Posterior vena cava (tissue), 2 donors: ENCODE measurements at regions not wholly inside any gene's neighbourhood (a gene's known extent, or its start where the extent isn't known, plus 50 kb on each side); places are given as distances from the start of the nearest gene placed in this dataset.

Experiments used
- DNase-seq: peaks from one replicate; pipeline ENCODE4 v3.0.0-alpha.2; 2020; ENCODE audit warnings: low spot score
- intact Hi-C, 2 donors: fragments of 100-400 bp; cut with DNase I; formaldehyde crosslinking; loops; one replicate each; pipeline versions ENCODE4 v1.14.1 to v1.14.2; 2022 to 2023
- donor health status: DM: yes; HTN: yes; CAD: no.
- donor health status: DM: yes; HTN: yes; CAD: no.

DNA sequence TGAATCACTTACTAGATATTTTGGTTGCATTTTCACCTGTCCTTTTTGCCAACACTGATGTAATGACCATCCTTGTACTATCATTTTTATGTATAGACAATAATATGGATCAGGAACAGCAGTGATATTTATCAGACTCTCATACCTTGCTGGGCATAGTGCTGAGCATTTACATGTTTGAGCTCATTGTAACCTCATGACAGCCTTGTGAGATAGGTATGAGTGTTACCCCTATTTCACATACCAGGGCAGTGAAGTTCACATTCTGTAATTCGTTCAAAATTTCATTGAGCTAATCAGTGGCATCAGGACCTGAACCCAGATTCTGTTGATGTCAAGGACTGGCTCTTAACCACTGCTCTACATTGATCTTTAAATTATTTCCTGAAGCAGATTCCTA lies 221.5 kb upstream of the TBL1XR1 start:
- intact Hi-C loops: no loop called here

DNA sequence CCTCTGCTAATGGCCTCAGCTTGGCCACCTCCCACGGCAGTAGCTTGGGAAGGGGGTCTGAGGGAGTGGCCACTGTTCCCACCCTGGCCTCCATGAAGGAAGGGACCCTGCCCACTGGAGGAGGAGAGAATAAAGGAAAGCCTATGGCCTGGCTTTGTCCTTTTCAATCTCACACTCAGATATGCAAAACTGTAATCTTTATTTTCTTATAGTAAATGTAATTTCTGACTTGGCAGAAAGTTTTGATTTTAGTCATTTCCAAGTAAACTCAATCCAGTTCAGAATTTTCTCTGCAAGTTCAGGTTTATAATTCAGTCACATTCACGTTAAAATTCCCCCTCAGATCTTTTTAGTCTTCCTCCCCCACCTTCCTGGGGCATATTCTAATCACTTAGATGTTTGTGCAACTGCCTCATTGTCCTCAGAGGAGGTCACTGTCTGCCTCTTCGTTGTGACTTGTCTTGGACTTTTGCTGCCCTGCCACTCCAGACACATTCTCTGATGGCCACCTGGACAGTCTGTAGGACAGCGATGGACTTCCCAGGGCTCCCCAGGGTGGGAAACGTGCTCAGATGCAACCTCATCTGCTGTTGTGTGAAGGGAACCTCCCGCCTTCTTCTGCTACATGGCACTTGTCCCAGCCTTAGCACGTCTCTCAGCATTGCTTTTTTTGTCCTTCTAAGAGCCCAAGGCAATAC lies 222.8 kb upstream of the TBL1XR1 start:
- DNase-seq: no peak
- intact Hi-C loops: no loop called here

More for the DNA sequence above, 221.5 kb upstream of the TBL1XR1 start:
- no peak for DNase-seq

DNA sequence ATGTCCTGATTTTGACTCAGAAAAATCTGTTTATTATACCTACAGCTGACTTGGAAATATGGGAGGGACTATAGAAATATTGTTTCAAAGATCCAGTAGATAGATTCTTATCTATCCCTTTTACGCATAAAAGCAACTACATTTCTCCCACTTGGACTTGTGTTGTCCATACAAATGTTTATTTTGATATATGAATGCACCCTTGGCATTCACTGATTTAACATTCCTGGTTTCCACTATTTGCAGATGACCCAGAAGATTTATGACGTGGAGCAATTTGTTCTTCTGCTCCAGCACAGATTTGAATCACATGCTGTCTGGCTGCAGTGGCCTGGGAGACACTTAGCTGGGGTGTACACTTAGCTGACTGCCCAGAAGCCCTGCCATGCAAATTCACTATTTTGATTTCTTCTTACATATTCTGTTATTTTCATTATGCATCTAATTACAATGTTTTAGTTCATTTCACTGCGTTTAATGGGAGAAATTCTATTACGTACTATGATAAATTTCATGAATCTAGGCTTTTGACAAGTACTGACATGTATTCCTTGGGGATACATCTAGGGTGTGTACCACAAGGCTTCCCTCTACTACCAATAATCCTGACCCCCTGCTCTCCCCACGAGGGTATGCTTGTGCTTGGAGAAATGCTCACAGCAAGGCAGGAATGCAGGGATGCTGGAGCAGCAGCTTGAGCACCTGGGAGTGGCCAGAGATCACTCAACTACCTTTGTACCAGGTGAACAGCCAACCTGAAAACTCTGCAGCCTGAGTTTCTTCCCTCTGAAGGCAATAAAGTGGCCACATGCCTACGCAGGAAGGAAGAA lies 223.6 kb upstream of the TBL1XR1 start:
- DNase-seq: no peak
- intact Hi-C loops: no loop called here

DNA sequence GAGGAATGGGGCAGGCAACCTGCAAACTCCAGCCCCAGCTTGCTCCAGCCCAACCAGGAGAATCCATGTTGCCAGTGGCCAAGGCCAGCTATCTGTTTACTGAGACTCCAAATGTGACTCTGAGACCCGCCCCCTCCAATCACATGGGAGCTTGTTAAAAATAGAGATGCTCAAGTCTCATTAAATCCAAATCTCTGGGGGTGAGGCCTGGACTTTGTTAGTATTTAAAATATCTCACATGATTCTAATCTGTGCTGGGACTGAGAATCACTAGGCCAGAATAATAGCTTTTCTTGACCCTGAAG lies 224.2 kb upstream of the TBL1XR1 start:
- intact Hi-C loops: no loop called here

DNA sequence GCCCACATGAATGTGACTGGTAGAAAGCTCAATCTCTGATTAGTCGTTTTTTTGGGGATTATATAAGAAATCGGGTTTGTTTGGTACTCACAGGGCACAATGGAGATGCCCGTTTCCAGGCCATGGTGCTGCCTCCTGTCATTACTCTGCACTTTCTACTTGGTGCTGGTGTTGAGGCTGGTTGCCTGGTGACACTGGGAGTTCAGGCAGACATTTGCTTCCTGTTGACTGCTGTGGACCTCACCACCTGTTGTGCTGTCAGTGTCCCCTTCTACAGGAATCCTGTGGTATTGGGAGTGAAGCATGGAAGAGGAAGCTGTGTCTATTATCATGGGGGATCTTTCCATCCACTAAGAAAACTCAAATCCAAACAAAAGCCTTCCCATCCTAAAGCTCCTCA lies 227.2 kb upstream of the TBL1XR1 start:
- DNase-seq: no peak
- intact Hi-C loops: no loop called here

More for the DNA sequence above, 224.2 kb upstream of the TBL1XR1 start:
- no peak for DNase-seq

DNA sequence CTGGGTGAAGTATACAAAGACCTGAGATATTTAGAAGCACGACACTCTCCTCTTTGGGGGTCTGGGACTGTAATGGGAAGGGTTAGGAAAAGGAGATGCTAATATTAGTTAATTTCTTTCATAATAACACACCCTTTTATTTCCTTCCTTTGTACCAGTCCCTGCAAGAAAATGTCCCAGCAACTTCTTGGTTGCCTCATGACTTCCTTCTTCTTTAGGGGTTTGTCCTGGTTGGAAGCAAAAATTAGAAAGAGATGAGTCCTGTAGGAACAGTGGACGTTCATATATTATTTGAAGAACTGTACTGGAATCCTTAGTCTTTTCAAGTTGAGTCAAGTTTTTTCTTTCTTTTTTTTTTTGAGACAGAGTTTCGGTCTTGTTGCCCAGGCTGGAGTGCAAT lies 227.8 kb upstream of the TBL1XR1 start:
- intact Hi-C loops: no loop called here
- DNase-seq: no peak

DNA sequence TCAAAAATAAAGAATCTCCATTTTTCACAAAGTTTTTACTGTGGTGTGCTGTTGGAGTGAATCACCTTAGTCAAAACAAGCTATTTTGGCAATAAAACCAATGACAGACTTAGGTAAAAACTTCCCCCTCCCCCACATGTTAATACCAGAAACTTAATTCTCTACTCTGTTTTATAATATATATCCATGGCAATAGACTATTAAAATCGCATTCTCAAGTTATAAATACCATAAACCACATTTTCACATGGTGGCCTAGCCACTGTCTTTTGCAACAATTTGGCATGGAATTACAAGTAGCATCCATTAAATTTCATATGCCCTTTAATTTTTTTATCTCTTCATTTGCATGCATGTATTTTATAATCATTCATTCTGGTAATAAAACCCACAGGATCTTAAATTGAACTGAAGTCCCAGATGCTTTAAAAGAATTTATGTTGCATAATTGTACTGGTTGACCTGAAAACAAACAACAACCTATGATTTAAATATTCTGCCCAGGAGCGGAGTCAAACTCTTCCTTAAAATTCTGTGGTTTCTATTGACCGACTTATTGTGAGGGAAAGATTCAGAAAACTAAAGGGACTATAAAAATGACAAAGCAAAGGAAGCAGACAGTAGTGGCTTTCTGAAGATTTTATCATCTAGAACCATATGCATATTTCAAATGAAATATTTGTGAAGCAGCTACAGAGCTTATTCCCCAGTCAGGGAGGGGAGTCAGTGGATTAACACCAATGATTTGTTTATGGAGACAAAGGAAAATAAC lies 229.0 kb upstream of the TBL1XR1 start:
- intact Hi-C loops: no loop called here
- DNase-seq: no peak

DNA sequence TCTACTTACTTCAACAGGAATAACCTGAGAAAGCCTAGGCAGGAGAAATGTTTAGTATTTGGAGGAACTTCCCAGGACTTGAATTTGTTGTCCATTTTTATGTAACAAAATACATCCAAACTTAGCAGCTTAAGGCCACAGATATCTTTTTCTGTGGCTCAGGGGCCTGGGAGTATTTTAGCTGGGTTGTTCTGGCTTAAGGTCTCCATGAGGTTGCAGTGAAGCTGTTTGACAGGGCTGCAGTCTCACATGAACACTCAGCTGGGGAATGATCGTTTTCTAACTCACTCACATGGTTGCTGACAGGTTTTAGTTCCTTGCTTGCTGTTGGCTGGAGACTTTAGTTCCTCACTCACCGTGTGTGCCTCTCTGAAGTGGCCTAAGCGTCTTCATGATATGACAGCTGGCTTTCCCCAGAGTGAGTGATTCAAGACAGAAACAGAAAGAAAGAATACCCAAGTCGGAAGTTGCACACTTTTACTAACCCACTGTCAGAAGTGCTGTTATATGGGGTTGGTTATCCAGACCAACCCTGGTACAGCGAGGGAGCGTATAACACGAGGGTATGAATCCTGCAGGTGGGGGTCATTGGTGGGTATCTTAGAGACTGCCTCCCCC lies 229.7 kb upstream of the TBL1XR1 start:
- no peak for DNase-seq
- intact Hi-C loops: loop anchor here in 1 of 2 donors (1.0 kb wide), 1 partner anchor 32 kb away; no protein-coding TSS in a partner anchor

DNA sequence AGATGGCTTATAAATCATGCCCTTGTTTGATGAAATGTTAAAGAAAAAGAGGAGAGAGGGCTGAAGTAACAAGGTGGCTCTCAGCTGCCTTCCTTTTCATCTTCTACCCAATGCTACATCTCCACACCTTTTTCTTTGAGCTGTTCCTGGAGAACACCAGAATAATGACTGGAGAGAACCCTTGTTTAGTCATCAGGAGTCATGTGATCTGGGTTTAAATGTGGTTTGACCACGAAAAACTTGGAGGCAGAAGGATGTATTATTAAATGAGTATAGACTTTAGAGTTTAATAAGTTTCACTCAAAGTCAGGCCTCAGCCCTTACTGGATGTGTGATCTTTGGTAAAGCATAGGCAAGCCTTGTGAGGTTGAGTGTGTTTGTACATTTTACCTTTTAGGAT lies 230.3 kb upstream of the TBL1XR1 start:
- intact Hi-C loops: loop anchor here in 1 of 2 donors (1.0 kb wide), 1 partner anchor 32 kb away; no protein-coding TSS in a partner anchor
- DNase-seq: no peak

DNA sequence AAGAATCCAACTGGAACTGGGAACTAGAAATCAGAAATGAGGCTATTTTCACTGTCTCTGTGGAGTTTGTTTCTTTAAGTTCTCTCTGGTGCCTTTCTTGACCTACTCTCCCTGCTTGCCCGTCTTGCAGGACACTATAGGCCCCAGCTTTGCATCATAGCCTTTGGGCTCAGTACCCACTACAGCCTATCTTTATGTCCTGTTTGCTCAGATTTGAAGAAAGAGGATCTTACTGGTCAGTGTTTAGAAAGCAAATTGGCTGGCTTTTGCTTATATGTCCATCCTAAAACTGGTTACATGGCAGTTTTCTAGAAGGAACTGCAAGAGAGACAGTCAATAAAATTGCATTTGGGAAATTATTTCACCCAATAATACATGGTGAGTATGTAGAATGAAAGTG lies 231.8 kb upstream of the TBL1XR1 start:
- intact Hi-C loops: no loop called here

DNA sequence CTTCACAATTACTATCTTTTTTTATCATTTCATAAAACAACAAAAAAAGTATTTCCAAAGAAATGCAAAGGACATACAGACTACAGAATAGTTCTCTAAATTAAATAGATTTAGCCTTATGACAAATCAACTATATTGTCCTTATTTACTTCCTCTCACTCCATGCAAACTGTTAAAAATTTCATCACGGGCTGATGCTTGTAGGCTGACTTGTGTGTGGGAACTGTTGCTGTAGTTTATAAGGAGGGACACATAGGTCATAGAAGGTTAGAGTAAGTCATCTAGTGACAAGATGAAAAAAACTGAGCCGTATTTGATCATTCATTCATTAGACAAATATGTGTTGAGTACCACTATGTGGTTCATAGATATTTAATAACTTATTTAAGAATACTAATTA lies 232.5 kb upstream of the TBL1XR1 start:
- no peak for DNase-seq
- intact Hi-C loops: no loop called here

More for the DNA sequence above, 231.8 kb upstream of the TBL1XR1 start:
- no peak for DNase-seq

DNA sequence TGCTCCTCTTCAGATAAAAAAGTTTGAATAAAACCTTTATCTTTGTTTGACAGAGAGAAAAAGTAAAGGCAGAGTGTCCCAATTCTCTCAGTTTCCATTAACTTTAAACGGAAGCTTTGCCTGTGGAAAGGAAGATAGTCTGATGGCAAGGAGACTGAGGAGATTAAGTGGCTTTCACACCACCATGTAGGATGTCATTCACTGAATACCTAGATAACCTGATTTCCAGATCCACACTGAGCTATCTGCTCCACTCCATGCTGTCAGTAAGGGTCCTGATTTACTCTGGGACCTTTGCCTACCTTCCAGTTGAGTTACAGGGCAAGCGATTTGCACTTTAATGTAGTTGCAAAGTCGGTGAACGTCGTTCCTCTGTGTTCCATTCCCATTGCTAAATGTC lies 233.4 kb upstream of the TBL1XR1 start:
- intact Hi-C loops: no loop called here
- no peak for DNase-seq

DNA sequence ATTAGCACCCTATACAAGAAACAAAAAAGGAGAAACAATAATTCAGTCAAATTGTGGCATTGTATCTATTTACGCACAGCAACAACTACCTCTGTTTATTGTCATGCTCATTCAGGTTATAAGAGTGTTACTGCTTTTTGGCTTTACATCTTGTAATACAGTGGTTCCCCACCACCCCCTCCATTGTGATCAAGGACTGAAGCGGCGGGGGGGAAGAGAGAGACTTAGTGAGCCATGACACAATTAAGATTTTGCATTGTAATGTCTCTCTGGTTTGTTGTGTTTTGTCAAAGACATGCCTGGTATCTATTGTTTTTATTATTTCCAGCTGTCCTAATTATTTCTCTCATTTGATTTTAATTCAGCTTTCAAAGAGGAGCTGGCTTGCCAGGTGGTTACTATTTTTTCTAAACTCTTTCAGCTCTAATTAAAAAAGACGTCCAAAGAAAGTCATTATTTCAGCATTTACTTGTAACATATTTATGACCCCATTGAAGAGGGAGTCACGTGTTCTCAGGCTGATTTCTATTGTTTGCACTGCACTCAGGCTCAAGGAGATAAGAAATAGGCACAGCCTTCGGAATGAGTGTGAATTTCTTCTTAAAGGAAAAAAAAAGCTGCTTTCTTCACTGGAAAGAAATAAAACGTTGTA lies 234.4 kb upstream of the TBL1XR1 start:
- intact Hi-C loops: no loop called here
- DNase-seq: no peak

DNA sequence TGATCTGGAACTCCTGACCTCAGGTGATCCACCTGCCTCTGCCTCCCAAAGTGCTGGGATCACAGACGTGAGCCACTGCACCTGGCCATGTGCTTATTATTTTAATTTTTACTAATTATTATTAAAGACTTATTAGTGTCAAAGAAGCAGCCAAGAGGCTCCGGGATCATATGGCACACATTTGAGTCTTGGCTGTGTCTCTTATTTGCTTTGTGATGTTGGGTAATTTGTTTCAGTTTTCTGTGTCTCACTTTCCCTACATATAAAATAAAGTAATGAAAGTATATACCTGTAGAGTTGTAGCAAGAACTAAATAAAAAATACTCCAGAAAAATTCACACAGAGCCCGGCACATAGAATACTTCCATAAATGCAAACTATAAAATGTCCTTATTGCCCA lies 238.0 kb upstream of the TBL1XR1 start:
- intact Hi-C loops: no loop called here
- DNase-seq: no peak

DNA sequence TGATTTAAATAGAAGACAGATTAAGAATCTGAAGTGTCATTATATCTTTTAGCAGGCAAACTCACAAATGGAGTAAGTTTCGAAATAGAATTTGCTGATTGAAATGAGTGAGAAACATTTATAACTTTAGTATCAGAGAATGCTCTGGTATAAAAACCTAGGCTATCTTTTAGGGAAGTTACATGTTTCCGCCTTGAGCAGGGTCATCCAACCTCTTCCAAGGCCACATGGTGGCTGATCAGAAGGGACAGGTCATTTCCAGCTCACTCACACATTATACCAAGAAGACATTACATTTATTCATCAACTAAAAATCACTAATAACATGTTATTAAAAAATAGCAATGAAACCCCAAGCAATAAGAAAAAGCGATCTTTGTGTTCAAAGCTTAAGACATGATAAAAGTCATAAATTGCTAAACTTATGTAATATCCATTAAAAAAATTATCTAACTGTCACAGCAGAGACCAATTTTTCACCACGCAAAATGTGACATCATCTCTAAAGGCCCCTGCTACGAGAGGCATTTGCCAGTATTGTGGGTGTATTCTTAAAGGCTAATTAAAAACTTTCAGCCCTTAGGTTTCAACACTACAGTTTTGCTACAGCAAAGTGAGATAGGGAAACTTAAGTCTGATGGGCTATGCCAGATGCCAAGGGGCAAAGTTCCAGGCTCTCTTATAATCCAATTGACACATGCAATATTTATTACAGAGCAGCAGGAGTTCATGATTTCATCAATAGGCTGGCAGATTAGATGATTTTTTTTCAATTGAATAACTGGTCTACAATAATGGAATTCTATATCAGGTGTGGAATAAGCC lies 240.4 kb upstream of the TBL1XR1 start:
- intact Hi-C loops: no loop called here
- DNase-seq: no peak

DNA sequence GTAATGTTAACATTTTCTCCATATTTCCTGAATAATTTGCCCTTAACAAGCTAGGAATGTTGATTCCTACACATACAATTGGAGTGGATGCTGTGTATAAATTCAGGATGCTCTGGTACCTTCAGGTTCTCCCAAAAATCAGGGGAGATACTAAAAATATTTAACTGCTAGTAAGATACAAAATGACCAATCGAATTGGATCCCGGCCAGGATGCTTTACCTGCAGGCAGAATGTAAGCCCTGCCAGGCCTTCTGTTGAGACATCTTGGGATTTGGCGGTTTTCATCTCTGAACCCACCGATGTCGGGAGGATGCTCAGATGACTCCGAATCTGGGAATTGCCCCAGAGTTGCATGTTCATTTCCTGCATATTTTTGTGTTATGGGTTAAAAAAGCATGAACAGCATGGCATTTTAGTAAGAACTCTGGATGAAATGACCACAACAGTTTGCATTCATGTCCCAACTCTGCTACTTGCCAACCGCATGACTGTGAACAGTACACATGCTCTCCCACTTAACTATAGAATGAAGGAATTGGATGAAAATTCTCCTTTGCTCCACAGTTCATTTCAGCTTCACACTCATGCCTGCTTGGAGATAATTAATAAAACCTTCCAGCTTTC lies 241.4 kb upstream of the TBL1XR1 start:
- intact Hi-C loops: no loop called here
- DNase-seq: no peak

DNA sequence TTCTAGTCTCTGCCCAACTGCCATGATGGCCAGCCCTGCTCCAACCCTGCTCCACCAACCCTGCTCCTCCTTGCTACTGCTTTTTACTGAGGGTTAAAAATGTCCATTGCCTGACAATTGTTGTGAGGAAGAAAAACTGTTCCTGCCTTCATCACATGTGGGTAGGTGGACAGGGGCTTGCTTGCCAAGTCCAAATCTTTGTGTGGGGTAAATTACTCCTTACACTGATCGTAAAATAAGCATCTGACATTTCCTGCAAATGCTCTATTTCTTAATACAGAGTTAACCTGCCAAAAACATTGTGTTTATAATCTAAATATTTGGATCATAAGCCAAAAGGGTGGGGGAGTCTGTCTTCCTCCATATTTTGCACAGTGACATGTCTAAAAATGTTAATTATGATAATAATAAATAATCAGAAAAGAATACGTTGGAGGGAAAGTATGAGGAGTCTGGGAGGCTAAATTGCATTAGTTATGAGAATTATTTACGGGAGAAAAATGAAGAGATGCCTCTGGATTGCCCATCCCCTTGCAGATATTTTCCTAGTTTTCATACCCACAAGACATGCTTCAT lies 242.5 kb upstream of the TBL1XR1 start:
- intact Hi-C loops: loop anchor here in 1 of 2 donors (10.0 kb wide), 1 partner anchor 75 kb away; no protein-coding TSS in a partner anchor
- DNase-seq: no peak
